T-helper 2 cell treated with Interferon-gamma antibody and Interleukin-4, amounts not matched to agents 5 μg/mL and 100 μg/mL, for 36 hours (primary cell): ENCODE measurements at regions not wholly inside any gene's neighbourhood (a gene's known extent, or its start where the extent isn't known, plus 50 kb on each side); places are given as distances from the start of the nearest gene placed in this dataset.
"Not testable (repeated sequence)": the region's sequence is repeated elsewhere in the genome, so short reads cannot be mapped to it uniquely, and the experiment has no call there.

Experiments
- DNase-seq: peaks from one replicate; pipeline ENCODE4 v3.0.0; 2021; ENCODE audit warnings: low spot score
- H3K27ac Mint-ChIP-seq: one replicate; pipeline ENCODE4 v1.8.0; 2021; ENCODE audit warnings: mild to moderate bottlenecking, mixed read lengths
- H3K27me3 Mint-ChIP-seq: one replicate; pipeline ENCODE4 v1.8.0; 2021; ENCODE audit warnings: low read depth, mixed read lengths
- H3K36me3 Mint-ChIP-seq: one replicate; pipeline ENCODE4 v1.8.0; 2021; ENCODE audit warnings: low read depth, mixed read lengths
- H3K4me1 Mint-ChIP-seq: one replicate; pipeline ENCODE4 v1.8.0; 2021; ENCODE audit warnings: low read depth, mixed read lengths
- H3K4me3 Mint-ChIP-seq: one replicate; pipeline ENCODE4 v1.8.0; 2022; ENCODE audit warnings: mild to moderate bottlenecking, moderate library complexity, mixed read lengths
- H3K9me3 Mint-ChIP-seq: one replicate; pipeline ENCODE4 v1.8.0; 2021; ENCODE audit warnings: mixed read lengths

DNA sequence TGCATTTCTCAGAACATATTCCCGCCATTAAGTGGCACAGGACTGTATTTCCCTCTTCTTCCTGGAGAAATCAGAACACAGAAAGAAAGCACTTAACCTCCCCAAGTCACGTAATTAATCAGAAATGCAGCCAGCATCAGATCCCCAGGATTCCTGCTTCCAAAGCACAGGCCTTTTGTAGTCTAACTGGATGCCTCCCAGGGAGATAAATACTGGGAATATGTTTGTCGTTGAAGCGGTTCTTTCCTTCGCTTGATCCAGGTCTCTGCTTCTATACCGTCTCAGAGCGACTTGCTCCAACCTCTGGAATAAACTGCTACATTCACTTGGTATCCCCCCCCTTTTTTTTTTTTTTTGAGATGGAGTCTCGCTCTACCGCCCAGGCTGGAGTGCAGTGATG, 198.6 kb downstream of the KBTBD8 start:
- H3K4me3 Mint-ChIP-seq, result no peak overlapping the region
- H3K9me3 Mint-ChIP-seq, result no peaks in the 10 kb centered on the region
- H3K27me3 Mint-ChIP-seq, result no peaks in the 10 kb centered on the region
- no peaks in the 10 kb centered on the region for H3K4me1 Mint-ChIP-seq
- no peak for DNase-seq
- H3K36me3 Mint-ChIP-seq, result no peaks in the 10 kb centered on the region
- H3K27ac Mint-ChIP-seq, result no peak overlapping the region

DNA sequence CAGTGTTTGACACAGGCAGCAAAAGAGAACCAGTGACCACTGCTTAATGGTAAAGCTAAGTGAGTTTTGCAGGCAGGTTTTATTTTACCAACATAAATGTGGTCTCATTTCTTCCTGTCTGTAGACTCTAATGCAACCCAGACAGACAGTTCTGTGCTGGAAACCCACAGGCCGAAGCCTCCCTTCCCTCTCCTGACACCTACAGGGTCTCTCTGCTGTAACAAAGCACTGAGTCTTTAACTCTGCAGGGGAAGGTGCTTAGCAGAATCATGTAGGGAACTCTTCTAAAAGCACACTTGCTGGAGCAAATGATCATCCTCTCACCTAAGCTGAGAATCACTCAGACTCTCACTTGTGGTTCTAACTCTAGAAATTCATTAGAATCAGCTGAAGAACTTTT, 200.3 kb downstream of the KBTBD8 start:
- Mint-ChIP-seq H3K27me3 (no peaks in the 10 kb centered on the region), H3K36me3 (no peaks in the 10 kb centered on the region), H3K9me3 (no peaks in the 10 kb centered on the region), H3K27ac (no peak overlapping the region), H3K4me1 (no peaks in the 10 kb centered on the region), H3K4me3 (no peak overlapping the region)
- no peak for DNase-seq

DNA sequence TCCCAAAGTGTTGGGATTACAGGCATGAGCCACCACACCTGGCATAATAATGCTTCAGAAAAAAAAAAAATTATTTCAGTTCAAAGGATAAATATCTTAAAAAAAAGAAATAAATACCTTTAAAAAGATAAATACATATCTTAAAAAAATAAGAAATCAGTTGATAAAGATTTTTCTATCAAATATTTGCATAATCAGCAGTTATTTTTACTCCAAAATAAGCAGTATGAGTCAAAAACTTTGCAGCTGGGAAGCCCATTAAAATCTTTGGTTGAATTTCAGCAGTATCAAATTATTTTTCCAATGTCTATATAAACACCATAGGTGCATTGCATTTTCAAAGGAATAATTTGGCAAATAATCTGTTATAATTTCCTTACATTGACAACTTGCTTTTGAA, 202.5 kb downstream of the KBTBD8 start:
- Mint-ChIP-seq H3K27me3 (no peaks in the 10 kb centered on the region), H3K27ac (no peak overlapping the region), H3K9me3 (no peaks in the 10 kb centered on the region), H3K4me1 (no peaks in the 10 kb centered on the region), H3K36me3 (no peaks in the 10 kb centered on the region), H3K4me3 (no peak overlapping the region)
- DNase-seq, result no peak

DNA sequence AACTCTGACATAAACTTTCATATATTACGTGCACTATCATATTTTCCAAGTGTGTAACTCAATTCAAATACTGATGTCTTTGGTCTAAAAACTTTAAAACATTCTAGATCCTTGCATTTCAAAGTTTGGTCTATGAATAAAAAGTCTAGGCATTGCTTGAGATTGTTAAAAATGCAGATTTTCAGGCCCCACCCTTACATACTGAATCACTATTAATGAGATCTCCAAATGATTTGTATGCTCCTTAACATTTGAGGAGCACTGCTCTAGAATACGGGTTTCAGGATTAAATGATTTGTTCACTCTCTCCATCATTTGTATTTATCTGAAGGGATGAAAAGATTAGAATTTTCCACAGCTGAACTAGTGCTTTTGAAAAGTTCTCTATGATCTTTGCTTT, 202.9 kb downstream of the KBTBD8 start:
- H3K9me3 Mint-ChIP-seq, result no peaks in the 10 kb centered on the region
- no peaks in the 10 kb centered on the region for H3K27me3 Mint-ChIP-seq
- H3K4me1 Mint-ChIP-seq, result no peaks in the 10 kb centered on the region
- no peak overlapping the region for H3K27ac Mint-ChIP-seq
- no peaks in the 10 kb centered on the region for H3K36me3 Mint-ChIP-seq
- no peak overlapping the region for H3K4me3 Mint-ChIP-seq
- DNase-seq, result no peak

DNA sequence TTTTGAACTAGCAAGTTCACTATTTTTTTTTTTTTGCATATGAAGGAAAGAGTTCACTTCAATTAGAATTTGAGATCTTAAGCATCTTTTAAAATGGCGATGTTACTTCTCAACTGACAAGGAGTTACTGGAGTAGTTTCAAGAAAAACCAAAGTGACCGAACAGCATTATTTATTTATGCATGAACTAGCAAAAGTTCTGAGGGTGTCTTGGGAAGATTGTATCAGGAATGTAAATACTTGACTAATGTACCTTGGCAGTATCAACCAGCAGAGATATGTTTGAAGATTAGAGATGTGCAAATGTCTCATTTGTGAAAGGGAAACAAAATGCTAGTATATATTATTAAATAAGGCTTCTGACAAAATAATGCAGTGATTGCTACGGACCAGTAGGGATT, 203.9 kb downstream of the KBTBD8 start:
- DNase-seq, result no peak
- no peaks in the 10 kb centered on the region for H3K36me3 Mint-ChIP-seq
- H3K9me3 Mint-ChIP-seq, result no peaks in the 10 kb centered on the region
- H3K4me3 Mint-ChIP-seq, result no peak overlapping the region
- H3K27me3 Mint-ChIP-seq, result no peaks in the 10 kb centered on the region
- H3K27ac Mint-ChIP-seq, result no peak overlapping the region
- H3K4me1 Mint-ChIP-seq, result no peaks in the 10 kb centered on the region

DNA sequence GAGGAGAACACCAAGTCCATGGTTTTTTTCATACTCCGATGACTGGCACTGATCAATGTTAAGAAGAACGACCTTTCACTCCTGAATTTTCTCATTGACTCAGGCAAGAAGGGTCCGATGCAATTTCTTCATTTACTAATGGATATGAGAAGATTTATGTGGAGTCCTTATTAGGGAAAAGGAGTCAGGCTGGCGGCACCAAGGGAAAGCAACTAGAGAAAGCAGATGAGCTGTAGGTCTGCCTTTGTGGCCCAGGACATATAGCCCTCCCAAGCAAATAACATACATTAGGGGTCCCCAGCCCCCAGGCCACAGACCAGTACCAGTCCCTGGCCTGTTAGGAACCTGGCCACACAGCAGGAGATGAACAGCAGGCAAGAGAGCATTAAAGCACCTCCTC, 206.8 kb downstream of the KBTBD8 start:
- DNase-seq, result no peak
- no peak overlapping the region for H3K27ac Mint-ChIP-seq
- H3K36me3 Mint-ChIP-seq, result no peaks in the 10 kb centered on the region
- H3K4me1 Mint-ChIP-seq, result no peaks in the 10 kb centered on the region
- H3K9me3 Mint-ChIP-seq, result no peaks in the 10 kb centered on the region
- H3K4me3 Mint-ChIP-seq, result no peak overlapping the region
- no peaks in the 10 kb centered on the region for H3K27me3 Mint-ChIP-seq

DNA sequence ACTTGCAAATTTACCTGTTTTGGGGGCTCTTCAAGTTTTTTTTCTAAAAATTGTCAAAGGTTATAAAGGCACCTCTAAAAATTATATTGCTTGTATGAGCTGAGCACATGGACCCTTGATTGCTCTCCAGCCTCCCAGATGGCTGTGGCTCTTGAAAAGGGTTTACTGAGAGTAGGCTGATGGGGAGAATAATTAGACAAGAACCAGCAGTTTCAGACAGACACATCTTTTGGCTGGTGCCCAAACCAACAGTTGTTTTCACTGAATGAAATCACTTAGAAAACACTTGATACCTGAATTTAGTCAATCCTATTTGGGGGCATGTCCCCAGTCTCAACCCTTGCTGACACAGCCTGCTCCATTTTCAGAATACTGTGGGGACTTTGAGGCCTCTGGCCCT, 217.6 kb downstream of the KBTBD8 start:
- no peak overlapping the region for H3K27ac Mint-ChIP-seq
- H3K4me1 Mint-ChIP-seq, result no peaks in the 10 kb centered on the region
- no peaks in the 10 kb centered on the region for H3K9me3 Mint-ChIP-seq
- H3K27me3 Mint-ChIP-seq, result no peaks in the 10 kb centered on the region
- no peak overlapping the region for H3K4me3 Mint-ChIP-seq
- DNase-seq, result no peak
- no peaks in the 10 kb centered on the region for H3K36me3 Mint-ChIP-seq

DNA sequence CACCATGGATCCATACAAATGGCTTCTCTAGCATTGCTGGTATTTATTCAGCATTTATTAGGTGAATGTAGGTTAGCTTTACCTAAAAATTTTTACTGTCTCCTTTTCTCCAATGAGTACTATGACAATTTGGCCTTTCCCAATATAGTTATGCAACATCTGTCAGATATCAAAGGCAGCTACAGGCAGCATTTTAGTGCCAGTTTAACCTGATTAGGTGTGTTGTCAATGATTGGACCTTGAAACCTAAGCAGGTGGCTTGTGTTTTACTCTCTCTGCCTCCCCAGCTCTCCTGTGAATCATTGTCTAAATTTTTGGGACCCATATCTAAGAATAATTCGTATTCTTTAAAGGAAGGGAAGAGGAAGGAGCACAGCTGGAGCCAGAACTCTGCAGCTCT, 228.9 kb downstream of the KBTBD8 start:
- Mint-ChIP-seq H3K27me3 (no peaks in the 10 kb centered on the region), H3K4me1 (no peaks in the 10 kb centered on the region), H3K27ac (no peak overlapping the region), H3K4me3 (no peak overlapping the region), H3K36me3 (no peaks in the 10 kb centered on the region), H3K9me3 (no peaks in the 10 kb centered on the region)
- DNase-seq, result no peak

DNA sequence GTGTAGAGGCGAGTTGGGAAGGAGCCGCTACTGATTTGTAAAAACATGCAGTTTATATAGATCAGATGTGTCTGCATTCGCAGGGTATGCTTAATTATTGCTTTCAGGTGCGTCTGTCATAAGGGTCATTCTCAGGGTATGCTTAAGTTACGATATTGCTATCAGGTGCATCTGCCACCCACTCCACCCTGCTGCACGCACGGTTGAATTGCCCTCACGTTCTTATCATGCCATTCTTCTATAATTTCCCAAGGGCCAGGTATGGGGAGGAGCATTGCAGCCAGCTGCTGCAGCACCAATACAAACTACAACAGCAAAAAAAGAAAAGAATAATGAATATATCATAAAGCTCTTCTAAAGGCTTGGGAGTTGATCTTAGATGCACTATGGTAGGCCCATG, 230.0 kb downstream of the KBTBD8 start:
- H3K36me3 Mint-ChIP-seq, result no peaks in the 10 kb centered on the region
- DNase-seq, result no peak
- H3K27ac Mint-ChIP-seq, result no peak overlapping the region
- H3K9me3 Mint-ChIP-seq, result no peaks in the 10 kb centered on the region
- no peak overlapping the region for H3K4me3 Mint-ChIP-seq
- no peaks in the 10 kb centered on the region for H3K27me3 Mint-ChIP-seq
- no peaks in the 10 kb centered on the region for H3K4me1 Mint-ChIP-seq

DNA sequence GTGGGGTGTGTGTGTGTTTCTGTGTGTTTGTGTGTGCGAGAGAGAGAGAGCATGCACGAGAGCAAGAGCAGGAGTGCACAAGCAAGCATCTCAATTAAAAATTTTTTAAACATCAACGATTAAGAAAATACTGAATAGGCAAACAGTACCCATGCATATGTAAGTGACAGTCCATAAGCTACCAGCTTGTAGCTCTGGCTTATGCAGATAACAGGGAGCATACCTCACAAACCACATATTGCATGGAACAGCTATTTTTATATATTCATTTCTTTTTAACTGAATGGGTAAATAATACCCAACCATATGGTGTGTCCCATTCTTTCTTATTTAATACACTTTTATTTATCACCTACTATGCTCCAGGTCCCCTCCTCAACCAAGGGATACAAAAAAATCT, 234.5 kb downstream of the KBTBD8 start:
- H3K27me3 Mint-ChIP-seq, result no peaks in the 10 kb centered on the region
- H3K4me1 Mint-ChIP-seq, result no peaks in the 10 kb centered on the region
- H3K9me3 Mint-ChIP-seq, result no peaks in the 10 kb centered on the region
- no peak overlapping the region for H3K4me3 Mint-ChIP-seq
- DNase-seq, result no peak
- no peak overlapping the region for H3K27ac Mint-ChIP-seq
- H3K36me3 Mint-ChIP-seq, result no peaks in the 10 kb centered on the region

DNA sequence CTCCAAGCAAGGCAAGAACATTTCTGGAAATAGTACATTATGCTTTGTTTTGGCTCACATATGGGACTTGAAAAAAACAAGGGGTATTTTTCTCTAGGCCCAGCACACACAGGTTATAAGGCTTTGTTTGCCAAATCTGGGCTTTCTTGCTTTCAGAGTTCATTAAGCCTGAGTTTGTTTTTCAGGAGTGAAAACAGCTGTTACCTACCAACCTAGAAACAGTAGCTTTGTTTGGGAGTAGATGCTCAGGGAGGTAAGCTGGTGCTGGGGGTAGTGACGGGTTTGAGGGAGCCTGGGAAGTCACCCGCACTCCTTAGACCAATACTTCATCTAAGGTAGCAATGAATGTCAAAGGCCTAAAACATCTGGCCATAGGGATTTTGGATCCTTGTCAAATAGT, 241.2 kb downstream of the KBTBD8 start:
- H3K9me3 Mint-ChIP-seq, result no peaks in the 10 kb centered on the region

DNA sequence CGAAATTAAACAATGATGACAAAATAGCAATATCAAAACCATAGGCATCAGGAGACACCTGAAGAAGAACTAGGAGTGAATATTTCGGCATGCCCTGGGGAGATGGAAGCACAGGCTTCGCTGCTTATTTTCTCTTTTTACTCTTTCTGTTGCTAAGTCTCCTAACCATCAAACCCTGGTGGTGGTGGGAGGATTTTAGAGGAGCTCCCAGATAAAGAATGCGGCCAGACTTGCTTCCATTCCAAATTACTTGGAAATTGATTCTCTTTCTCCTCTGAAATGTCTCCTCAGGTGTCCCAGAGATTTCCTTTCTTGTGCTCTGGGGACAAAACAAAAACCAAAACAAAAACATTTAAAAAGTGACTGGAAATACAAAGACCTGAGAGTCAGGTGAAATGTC, 243.0 kb downstream of the KBTBD8 start:
- Mint-ChIP-seq H3K36me3 (no peaks in the 10 kb centered on the region), H3K4me3 (no peak overlapping the region), H3K27me3 (no peaks in the 10 kb centered on the region), H3K9me3 (no peaks in the 10 kb centered on the region), H3K27ac (no peak overlapping the region), H3K4me1 (no peaks in the 10 kb centered on the region)
- DNase-seq, result no peak

More for the DNA sequence above, 241.2 kb downstream of the KBTBD8 start:
- H3K4me1 Mint-ChIP-seq, result no peaks in the 10 kb centered on the region
- H3K36me3 Mint-ChIP-seq, result no peaks in the 10 kb centered on the region
- H3K27me3 Mint-ChIP-seq, result no peaks in the 10 kb centered on the region
- no peak overlapping the region for H3K4me3 Mint-ChIP-seq
- no peak for DNase-seq
- H3K27ac Mint-ChIP-seq, result no peak overlapping the region

DNA sequence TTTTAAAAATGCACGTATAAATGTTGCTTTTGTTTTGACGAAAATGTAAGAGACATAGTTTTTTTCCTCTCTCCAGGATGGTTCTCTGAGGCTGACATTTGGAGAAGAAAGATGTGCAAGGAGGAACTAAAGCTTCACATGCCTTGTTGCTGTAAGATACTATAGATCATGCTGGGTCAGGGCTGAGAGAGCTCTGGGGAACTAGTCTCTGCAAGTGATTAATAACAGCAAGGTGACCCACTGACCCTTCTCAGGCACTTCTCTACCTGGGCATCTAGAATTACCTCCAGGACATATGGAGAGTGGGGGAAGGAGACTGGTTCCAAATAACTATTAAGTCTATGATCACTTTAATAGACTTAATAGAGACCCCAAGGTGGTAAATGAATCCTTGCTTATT, 246.0 kb downstream of the KBTBD8 start:
- H3K36me3 Mint-ChIP-seq, result no peaks in the 10 kb centered on the region
- no peak overlapping the region for H3K27ac Mint-ChIP-seq
- H3K9me3 Mint-ChIP-seq, result no peaks in the 10 kb centered on the region
- no peak overlapping the region for H3K4me3 Mint-ChIP-seq
- H3K27me3 Mint-ChIP-seq, result no peaks in the 10 kb centered on the region
- DNase-seq, result no peak
- no peaks in the 10 kb centered on the region for H3K4me1 Mint-ChIP-seq

DNA sequence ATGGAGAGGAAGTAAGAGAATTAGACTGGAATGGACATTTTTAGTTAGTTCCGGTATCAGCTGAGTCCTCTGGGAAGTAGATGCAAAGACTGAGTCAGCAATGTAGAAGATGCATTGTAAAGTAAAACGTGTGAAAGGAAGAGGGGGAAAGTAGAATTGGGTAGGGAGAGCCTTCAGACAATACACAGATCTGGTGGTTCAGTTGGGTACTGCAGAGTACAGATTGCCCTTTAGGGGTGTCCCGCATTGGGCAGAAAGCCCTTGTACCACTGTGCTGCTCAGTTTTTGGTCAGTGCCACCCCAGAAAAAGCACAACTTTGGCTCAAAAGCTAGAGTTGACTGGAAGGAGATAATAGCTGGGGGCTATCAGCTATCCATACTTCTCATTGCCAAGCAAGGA, 247.4 kb downstream of the KBTBD8 start:
- no peaks in the 10 kb centered on the region for H3K27me3 Mint-ChIP-seq
- no peak overlapping the region for H3K4me3 Mint-ChIP-seq
- DNase-seq, result no peak
- no peaks in the 10 kb centered on the region for H3K9me3 Mint-ChIP-seq
- no peaks in the 10 kb centered on the region for H3K4me1 Mint-ChIP-seq
- no peak overlapping the region for H3K27ac Mint-ChIP-seq
- no peaks in the 10 kb centered on the region for H3K36me3 Mint-ChIP-seq

DNA sequence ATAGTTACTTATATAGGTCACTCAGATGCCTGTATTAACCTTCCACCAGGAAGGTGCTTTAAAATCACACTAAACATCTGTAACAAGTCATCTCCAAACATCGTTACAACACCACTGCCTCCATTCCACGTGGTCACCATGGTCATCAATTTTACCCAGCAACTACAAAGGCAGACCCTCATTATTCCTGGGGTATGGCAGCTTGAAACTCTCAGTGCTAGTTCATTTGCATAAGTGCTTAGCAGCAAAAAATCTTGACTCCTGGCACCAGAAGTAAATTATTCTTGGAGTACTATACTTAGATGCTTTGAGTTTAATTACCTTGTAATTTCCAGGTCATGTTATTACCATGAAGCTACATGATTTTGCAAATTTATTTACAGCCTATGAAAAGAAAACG, 250.6 kb downstream of the KBTBD8 start:
- H3K27me3 Mint-ChIP-seq, result no peaks in the 10 kb centered on the region
- no peaks in the 10 kb centered on the region for H3K36me3 Mint-ChIP-seq
- no peak overlapping the region for H3K4me3 Mint-ChIP-seq
- H3K9me3 Mint-ChIP-seq, result peaks cover 6% of the 10 kb centered on the region
- DNase-seq, result no peak
- H3K27ac Mint-ChIP-seq, result no peak overlapping the region
- no peaks in the 10 kb centered on the region for H3K4me1 Mint-ChIP-seq

DNA sequence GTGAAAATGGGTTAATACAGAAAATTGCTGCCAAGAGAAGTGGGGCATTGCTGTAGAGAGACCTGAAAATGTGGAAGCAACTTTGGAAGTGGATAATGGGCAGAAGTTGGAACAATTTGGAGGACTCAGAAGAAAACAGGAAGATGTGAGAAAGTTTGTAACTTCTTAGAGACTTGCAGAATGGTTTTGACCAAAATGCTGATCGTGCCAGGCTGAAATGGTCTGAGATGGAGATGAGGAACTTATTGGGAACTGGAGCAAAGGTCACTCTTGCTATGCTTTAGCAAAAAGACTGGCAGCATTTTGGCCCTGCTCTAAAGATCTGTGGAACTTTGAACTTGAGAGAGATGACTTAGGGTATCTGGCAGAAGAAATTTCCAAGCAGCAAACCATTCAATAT, 254.8 kb downstream of the KBTBD8 start:
- H3K36me3 Mint-ChIP-seq, H3K27ac Mint-ChIP-seq, H3K4me3 Mint-ChIP-seq, H3K27me3 Mint-ChIP-seq, H3K4me1 Mint-ChIP-seq, DNase-seq, H3K9me3 Mint-ChIP-seq: not testable (repeated sequence)
